GM19240 (cell line): ENCODE measurements at regions not wholly inside any gene's neighbourhood (a gene's known extent, or its start where the extent isn't known, plus 50 kb on each side); places are given as distances from the start of the nearest gene placed in this dataset.

ENCODE experiments used
- DNase-seq: peaks from one replicate; pipeline ENCODE4 v3.0.0; 2011; ENCODE audit warnings: low spot score; ENCODE audit not compliant: insufficient read length

- no peak for DNase-seq
Observed at GRCh38 chr15:70351941-70352774, 254.4 kb upstream of the TLE3 start.

DNA sequence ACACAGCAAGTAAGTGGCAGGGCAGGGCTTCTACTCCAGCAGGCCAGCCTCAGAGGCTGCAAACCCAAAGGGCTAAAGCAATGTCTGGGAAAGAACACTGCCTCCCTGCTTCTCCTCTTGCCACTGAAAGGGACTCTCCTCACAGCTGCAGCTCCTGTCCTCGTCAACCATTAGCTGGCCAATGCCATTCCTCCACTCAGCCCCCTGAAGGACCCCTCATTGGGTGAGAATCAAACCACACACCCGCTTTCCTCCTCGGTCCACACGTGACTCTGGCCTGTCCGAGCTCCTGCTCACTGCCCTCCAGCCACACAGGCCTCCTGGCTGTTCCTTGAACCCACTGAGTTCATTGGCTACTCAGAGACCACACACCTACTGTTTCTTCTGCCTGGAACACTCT, 253.7 kb upstream of the TLE3 start:
- DNase-seq: no peak

- no peak for DNase-seq
Observed at GRCh38 chr15:70348581-70349344, 251.0 kb upstream of the TLE3 start.

GRCh38 chr15:70348226-70348543, 250.5 kb upstream of the TLE3 start:
- no peak for DNase-seq

- DNase-seq: no peak
Observed at GRCh38 chr15:70347321-70348225, 249.9 kb upstream of the TLE3 start.

GRCh38 chr15:70345251-70346019, 247.7 kb upstream of the TLE3 start:
- no peak for DNase-seq

- DNase-seq: no peak
Observed at GRCh38 chr15:70344666-70345065, 246.9 kb upstream of the TLE3 start.

- DNase-seq: no peak
Observed at GRCh38 chr15:70343961-70344621, 246.4 kb upstream of the TLE3 start.

DNA sequence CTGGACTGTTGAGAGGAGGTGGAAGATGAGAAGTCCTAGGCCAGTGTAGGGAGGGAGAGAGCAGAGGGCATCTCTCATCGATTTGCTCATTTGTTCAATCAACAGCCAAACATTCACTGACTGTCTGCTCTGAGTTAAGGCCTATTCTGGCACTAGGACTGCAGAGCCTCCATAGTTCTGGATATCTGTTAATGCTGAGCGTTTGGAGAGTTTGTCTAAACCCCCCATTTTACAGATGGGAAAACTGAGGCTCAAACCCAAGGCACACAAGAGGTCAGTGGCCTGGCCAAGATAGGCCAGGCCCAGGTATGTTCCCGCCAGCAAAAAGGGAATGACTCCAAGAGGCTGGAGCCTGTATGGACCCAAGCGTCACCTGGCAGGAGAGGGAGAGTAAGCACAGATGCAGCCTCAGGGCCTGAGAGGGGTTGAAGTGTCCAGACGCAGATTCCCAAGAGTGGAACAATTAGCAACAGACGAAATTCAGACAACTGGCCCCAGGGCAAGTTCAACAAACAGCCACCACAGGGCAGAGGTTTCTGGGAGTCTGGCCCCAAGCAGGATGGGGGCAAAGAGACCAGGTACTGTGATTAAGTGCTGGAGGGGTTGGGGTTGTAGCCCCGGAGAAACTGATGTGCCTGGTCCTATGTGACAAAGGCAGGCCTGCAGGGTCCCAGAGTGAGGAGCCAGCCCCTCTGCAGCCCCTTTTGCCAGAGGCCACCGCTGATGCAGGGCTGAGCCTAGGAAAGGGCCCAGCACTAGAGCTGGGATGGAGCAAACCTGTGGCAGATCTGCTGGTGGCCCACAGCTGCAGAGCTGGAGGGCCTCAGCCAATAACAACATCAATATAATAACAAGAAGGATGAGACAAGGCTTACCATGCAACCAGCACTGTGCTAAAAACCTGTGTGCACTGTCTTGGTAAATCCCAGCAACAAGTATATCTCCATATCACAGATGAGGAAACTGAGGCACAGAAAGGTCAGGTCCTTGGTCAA, 245.1 kb upstream of the TLE3 start:
- no peak for DNase-seq

DNA sequence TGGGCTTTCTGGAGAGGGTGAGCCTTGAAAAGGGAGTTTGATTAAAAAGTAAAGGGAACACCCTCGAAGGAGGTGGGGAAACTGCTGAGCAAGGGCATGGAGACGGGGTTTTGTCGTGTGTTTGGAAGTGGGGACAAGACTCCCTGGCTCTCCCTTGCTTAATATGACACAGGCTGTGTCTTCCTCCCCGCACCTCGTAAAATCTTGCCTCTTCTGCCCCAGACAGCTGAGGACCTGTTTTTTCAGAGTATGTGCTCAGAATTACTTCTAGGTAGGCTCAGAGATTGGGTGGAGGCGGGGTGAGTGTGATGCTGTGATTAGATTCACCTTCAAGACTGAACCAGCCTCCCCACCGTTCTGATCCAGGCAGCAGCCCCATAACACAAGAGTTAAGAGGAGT, 244.4 kb upstream of the TLE3 start:
- DNase-seq: no peak

GRCh38 chr15:70341566-70341965, 243.8 kb upstream of the TLE3 start:
- no peak for DNase-seq

DNA sequence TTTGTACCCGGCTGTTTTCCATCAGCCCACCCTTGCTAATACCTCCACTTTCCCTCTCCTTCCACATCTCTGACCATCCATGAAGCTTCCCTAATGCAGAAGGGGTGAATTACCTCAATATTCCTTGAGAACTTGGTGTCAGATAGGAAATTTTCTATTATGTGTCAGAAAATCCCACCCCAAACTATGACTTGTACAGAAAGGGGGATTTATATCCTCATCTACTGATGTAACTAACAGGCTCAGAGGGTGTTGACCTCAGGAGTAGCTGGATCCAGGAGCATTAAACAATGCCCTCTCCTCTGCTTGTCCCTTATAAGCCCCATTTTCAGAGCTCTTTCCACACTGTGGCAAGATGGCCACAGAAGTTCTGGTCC, 242.8 kb upstream of the TLE3 start:
- DNase-seq: no peak

DNA sequence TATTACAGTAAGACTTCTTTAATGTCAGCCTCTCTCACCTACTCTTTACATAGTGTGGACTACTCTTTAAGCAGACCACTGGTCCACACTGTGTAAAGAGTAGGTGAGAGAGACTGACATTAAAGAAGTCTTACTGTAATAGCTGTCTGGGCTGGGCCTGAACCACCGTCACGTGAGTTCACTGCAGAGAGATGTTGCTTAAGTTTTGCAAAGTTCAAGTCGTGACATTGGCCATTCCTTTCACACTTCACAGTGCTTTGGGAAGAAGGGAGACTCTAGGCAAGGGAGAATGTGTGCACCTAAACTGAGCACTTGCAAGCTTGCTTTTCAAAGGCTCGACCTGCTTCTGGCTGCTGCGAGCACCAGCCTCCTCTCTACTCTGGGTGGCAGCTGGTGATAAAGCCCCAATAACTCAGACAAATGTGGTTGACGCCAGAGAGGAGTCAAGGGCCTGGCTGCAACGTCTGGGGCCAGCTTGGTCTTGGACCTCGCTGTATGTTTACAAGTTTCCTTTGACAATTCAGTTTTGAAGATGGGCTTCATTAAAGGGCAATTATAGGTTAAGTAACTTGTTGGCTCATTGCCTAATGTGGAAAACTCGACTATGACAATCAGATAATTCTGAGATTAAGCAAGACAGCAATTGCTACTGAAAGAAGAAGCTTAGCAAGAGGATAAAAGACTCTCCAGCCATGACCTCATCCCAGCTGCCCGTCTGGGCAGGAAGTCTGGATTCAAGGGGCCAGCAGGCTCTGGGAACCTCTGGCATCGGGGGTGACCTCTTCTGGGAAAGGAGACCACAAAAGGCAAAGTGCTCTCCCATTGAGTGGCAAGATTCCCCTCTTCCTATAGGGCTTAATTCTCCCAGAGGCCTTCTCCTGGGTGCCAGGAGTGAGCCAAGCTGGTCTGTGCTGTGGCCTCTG, 242.1 kb upstream of the TLE3 start:
- DNase-seq: no peak

DNA sequence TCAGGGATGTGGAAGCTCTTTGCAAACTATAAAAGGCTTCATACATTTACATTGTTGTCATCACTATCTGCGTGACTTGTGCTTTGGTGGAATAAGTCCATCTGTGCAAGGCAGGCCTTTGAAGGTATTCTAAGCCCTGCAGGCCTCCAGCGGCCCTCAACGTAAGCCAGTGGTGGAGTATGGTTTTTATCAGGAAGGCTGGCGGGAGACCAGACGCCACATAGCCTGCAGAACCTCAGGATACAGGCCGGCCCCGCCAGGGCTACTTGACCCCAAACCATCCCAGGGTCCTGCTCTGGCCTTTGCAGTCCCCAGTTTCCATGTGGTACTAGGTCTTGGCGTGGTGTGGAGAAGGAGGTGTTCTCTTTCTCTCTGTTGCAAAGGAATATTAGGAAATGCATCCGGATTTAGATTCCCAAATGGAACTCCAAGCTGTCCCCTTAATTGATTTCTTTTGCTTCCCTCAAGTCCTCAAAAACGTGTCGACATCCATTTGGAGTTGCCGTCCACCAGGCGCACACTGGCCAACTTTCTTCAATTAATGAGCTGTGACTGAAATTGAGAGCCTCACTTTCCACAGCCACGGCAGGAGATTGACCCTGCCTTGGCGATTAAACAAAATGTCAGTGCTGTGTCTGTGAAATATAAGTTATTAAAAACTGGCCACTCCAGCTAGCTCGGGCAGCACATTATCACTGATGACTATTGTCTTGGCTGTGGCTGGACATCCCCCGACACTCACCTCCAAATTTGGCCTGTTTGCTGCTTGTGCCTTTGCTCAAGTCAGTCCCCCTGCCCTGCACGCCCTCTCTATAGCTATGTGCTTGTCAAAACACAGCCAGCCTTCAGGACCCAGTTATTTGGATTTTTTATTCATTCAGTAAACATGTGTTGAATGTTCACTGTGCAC, 239.8 kb upstream of the TLE3 start:
- no peak for DNase-seq

GRCh38 chr15:70336425-70337009, 238.8 kb upstream of the TLE3 start:
- no peak for DNase-seq

DNA sequence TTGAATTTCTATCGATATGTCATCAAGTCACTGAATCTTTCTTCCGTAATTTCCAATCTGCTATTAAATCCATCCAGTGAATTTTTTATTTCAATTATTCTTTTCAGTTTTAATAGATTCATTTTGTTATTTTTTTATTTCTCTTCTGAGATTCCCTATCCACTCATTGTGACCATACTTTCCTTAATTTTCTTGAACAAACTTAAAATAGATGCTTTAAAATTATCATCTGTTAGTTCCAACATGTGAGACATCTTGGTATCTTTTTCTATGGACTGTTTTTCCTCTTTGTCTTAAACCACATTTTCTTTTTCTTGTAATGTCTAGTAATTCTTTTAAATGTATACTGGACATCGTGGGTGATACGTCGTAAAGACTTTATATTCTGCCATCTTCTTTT, 236.6 kb upstream of the TLE3 start:
- DNase-seq: no peak

DNA sequence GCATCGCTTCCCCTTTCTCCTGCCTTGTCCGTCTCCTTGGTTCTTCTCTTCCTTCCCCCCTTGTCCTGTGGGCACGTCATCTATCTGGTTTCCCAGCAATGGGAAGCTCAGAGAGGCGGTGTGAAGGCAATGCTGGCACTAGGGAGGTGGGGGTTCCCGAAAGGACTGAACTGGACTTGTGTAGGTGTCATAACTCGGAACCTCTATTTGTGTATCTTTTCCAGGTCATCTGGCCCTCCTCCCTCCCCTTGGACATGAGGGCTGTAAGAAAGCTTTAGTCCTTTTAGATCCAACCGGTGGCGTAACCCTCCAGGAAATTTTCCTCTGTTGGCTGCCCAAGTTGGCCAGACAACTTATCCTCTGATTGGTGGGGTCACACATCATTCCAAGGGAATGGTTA, 231.5 kb upstream of the TLE3 start:
- no peak for DNase-seq
